ENCODE measurements at regions not wholly inside any gene's neighbourhood (a gene's known extent, or its start where the extent isn't known, plus 50 kb on each side); places are given as distances from the start of the nearest gene placed in this dataset.

- no peak overlapping the region for H3K4me3 ChIP-seq (ENCODE audit: low read length)
- Mint-ChIP-seq H3K9me3 (peaks cover 0 to 1% (median 0%) of the 10 kb centered on the region in 11 donors), H3K27ac (no peak overlapping the region), H3K27me3 (peaks cover 0 to 77% (median 36%) of the 10 kb centered on the region in 5 donors), H3K4me1 (no peaks in the 10 kb centered on the region), H3K4me3 (no peak overlapping the region), H3K36me3 (no peaks in the 10 kb centered on the region)
- ATAC-seq (no peak), DNase-seq (no peak)
- H3K36me3 ChIP-seq (ENCODE audit: control insufficient read depth in 2 of 3, insufficient read depth in 3 of 3, low read length in 3 of 3), result no peaks in the 10 kb centered on the region
- H3K27ac ChIP-seq (ENCODE audit: low read depth, low read length), result no peak overlapping the region
- H3K9me3 ChIP-seq (ENCODE audit: control insufficient read depth in 2 of 3, low read length in 3 of 3), result no peaks in the 10 kb centered on the region
- H3K4me1 ChIP-seq (ENCODE audit: control insufficient read depth in 2 of 2, insufficient read depth in 2 of 2, low read length in 2 of 2), result no peaks in the 10 kb centered on the region
- ChIA-PET CTCF (no interaction called here), POLR2A (no interaction called here)
- intact Hi-C loops (cut with micrococcal nuclease), result no loop called here
- H3K27me3 ChIP-seq (ENCODE audit: control insufficient read depth in 2 of 2, insufficient read depth in 2 of 2, low read length in 2 of 2), result no peaks in the 10 kb centered on the region
These were observed 325.7 kb downstream of the ARRDC4 start for GRCh38 chr15:98286200-98286599.

GRCh38 chr15:98286831-98287230, 326.3 kb downstream of the ARRDC4 start:
- no peaks in the 10 kb centered on the region for H3K36me3 Mint-ChIP-seq
- Histone ChIP-seq H3K36me3 (ENCODE audit: control insufficient read depth in 2 of 3, insufficient read depth in 3 of 3, low read length in 3 of 3) (no peaks in the 10 kb centered on the region), H3K27ac (ENCODE audit: low read depth, low read length) (no peak overlapping the region), H3K4me3 (ENCODE audit: low read length) (no peak overlapping the region), H3K27me3 (ENCODE audit: control insufficient read depth in 2 of 2, insufficient read depth in 2 of 2, low read length in 2 of 2) (no peaks in the 10 kb centered on the region), H3K9me3 (ENCODE audit: control insufficient read depth in 2 of 3, low read length in 3 of 3) (no peaks in the 10 kb centered on the region), H3K4me1 (ENCODE audit: control insufficient read depth in 2 of 2, insufficient read depth in 2 of 2, low read length in 2 of 2) (no peaks in the 10 kb centered on the region)
- H3K4me1 Mint-ChIP-seq, result no peaks in the 10 kb centered on the region
- intact Hi-C loops (cut with micrococcal nuclease), result no loop called here
- DNase-seq (no peak), ATAC-seq (no peak)
- H3K27me3 Mint-ChIP-seq, result peaks cover 0 to 81% (median 42%) of the 10 kb centered on the region in 5 donors
- no peak overlapping the region for H3K27ac Mint-ChIP-seq
- H3K9me3 Mint-ChIP-seq, result peaks cover 0 to 1% (median 0%) of the 10 kb centered on the region in 11 donors
- ChIA-PET POLR2A (no interaction called here), CTCF (no interaction called here)
- no peak overlapping the region for H3K4me3 Mint-ChIP-seq

- no peak overlapping the region for H3K27ac Mint-ChIP-seq
- Histone ChIP-seq H3K4me3 (ENCODE audit: low read length) (no peak overlapping the region), H3K27me3 (ENCODE audit: control insufficient read depth in 2 of 2, insufficient read depth in 2 of 2, low read length in 2 of 2) (no peaks in the 10 kb centered on the region), H3K9me3 (ENCODE audit: control insufficient read depth in 2 of 3, low read length in 3 of 3) (no peaks in the 10 kb centered on the region), H3K4me1 (ENCODE audit: control insufficient read depth in 2 of 2, insufficient read depth in 2 of 2, low read length in 2 of 2) (no peaks in the 10 kb centered on the region), H3K27ac (ENCODE audit: low read depth, low read length) (no peak overlapping the region), H3K36me3 (ENCODE audit: control insufficient read depth in 2 of 3, insufficient read depth in 3 of 3, low read length in 3 of 3) (no peaks in the 10 kb centered on the region)
- DNase-seq (no peak), ATAC-seq (no peak)
- H3K9me3 Mint-ChIP-seq, result no peaks in the 10 kb centered on the region
- H3K4me3 Mint-ChIP-seq, result no peak overlapping the region
- ChIA-PET CTCF (no interaction called here), POLR2A (no interaction called here)
- H3K4me1 Mint-ChIP-seq, result peaks cover 0 to 4% (median 3%) of the 10 kb centered on the region in 7 donors
- peaks cover 7 to 75% (median 36%) of the 10 kb centered on the region in 5 donors for H3K27me3 Mint-ChIP-seq
- no peaks in the 10 kb centered on the region for H3K36me3 Mint-ChIP-seq
- intact Hi-C loops (cut with micrococcal nuclease), result no loop called here
These were observed 327.6 kb downstream of the ARRDC4 start for GRCh38 chr15:98288091-98288590.

GRCh38 chr15:98289747-98290146, 329.2 kb downstream of the ARRDC4 start:
- ATAC-seq (no peak), DNase-seq (no peak)
- no peak overlapping the region for H3K27ac Mint-ChIP-seq
- H3K27ac ChIP-seq (ENCODE audit: low read depth, low read length), result no peak overlapping the region
- ChIA-PET POLR2A (no interaction called here), CTCF (no interaction called here)
- peaks cover 0 to 5% (median 3%) of the 10 kb centered on the region in 7 donors for H3K4me1 Mint-ChIP-seq
- intact Hi-C loops (cut with micrococcal nuclease), result no loop called here
- no peaks in the 10 kb centered on the region for H3K9me3 Mint-ChIP-seq
- no peaks in the 10 kb centered on the region for H3K27me3 ChIP-seq (ENCODE audit: control insufficient read depth in 2 of 2, insufficient read depth in 2 of 2, low read length in 2 of 2)
- no peaks in the 10 kb centered on the region for H3K9me3 ChIP-seq (ENCODE audit: control insufficient read depth in 2 of 3, low read length in 3 of 3)
- H3K4me3 Mint-ChIP-seq, result no peak overlapping the region
- no peak overlapping the region for H3K4me3 ChIP-seq (ENCODE audit: low read length)
- H3K4me1 ChIP-seq (ENCODE audit: control insufficient read depth in 2 of 2, insufficient read depth in 2 of 2, low read length in 2 of 2), result no peaks in the 10 kb centered on the region
- no peaks in the 10 kb centered on the region for H3K36me3 Mint-ChIP-seq
- no peaks in the 10 kb centered on the region for H3K36me3 ChIP-seq (ENCODE audit: control insufficient read depth in 2 of 3, insufficient read depth in 3 of 3, low read length in 3 of 3)
- peaks cover 23 to 73% (median 47%) of the 10 kb centered on the region in 5 donors for H3K27me3 Mint-ChIP-seq

- peak in 1 of 9 donors; percentile 48 for DNase-seq
- H3K4me1 ChIP-seq (ENCODE audit: control insufficient read depth in 2 of 2, insufficient read depth in 2 of 2, low read length in 2 of 2), result no peaks in the 10 kb centered on the region
- H3K36me3 Mint-ChIP-seq, result no peaks in the 10 kb centered on the region
These were observed 332.1 kb downstream of the ARRDC4 start for GRCh38 chr15:98292442-98293240.

GRCh38 chr15:98294126-98294525, 333.6 kb downstream of the ARRDC4 start:
- H3K36me3 ChIP-seq (ENCODE audit: control insufficient read depth in 2 of 3, insufficient read depth in 3 of 3, low read length in 3 of 3), result no peaks in the 10 kb centered on the region
- H3K27me3 ChIP-seq (ENCODE audit: control insufficient read depth in 2 of 2, insufficient read depth in 2 of 2, low read length in 2 of 2), result no peaks in the 10 kb centered on the region
- H3K36me3 Mint-ChIP-seq, result no peaks in the 10 kb centered on the region
- H3K9me3 ChIP-seq (ENCODE audit: control insufficient read depth in 2 of 3, low read length in 3 of 3), result no peaks in the 10 kb centered on the region
- H3K9me3 Mint-ChIP-seq, result no peaks in the 10 kb centered on the region
- ChIA-PET CTCF (interaction anchor here (0.6 kb wide), 1 partner anchor 696 kb away, joined by 3 read pairs; no protein-coding TSS in a partner anchor), POLR2A (no interaction called here)
- intact Hi-C loops (cut with micrococcal nuclease), result no loop called here
- ATAC-seq (no peak), DNase-seq (no peak)
- peaks cover 0 to 5% (median 3%) of the 10 kb centered on the region in 7 donors for H3K4me1 Mint-ChIP-seq
- H3K27ac Mint-ChIP-seq, result no peak overlapping the region
- H3K4me3 Mint-ChIP-seq, result no peak overlapping the region
- H3K27me3 Mint-ChIP-seq, result peaks cover 27 to 58% (median 40%) of the 10 kb centered on the region in 5 donors
- H3K4me3 ChIP-seq (ENCODE audit: low read length), result no peak overlapping the region
- H3K4me1 ChIP-seq (ENCODE audit: control insufficient read depth in 2 of 2, insufficient read depth in 2 of 2, low read length in 2 of 2), result no peaks in the 10 kb centered on the region
- H3K27ac ChIP-seq (ENCODE audit: low read depth, low read length), result no peak overlapping the region

More at GRCh38 chr15:98292442-98293240, 332.1 kb downstream of the ARRDC4 start:
- Mint-ChIP-seq H3K27me3 (peaks cover 27 to 62% (median 40%) of the 10 kb centered on the region in 5 donors), H3K9me3 (no peaks in the 10 kb centered on the region), H3K4me1 (peaks cover 0 to 5% (median 3%) of the 10 kb centered on the region in 7 donors), H3K27ac (no peak overlapping the region), H3K4me3 (peak overlapping the region in 1 of 10 donors; percentile 12)
- Histone ChIP-seq H3K27me3 (ENCODE audit: control insufficient read depth in 2 of 2, insufficient read depth in 2 of 2, low read length in 2 of 2) (no peaks in the 10 kb centered on the region), H3K36me3 (ENCODE audit: control insufficient read depth in 2 of 3, insufficient read depth in 3 of 3, low read length in 3 of 3) (no peaks in the 10 kb centered on the region), H3K27ac (ENCODE audit: low read depth, low read length) (no peak overlapping the region), H3K9me3 (ENCODE audit: control insufficient read depth in 2 of 3, low read length in 3 of 3) (no peaks in the 10 kb centered on the region), H3K4me3 (ENCODE audit: low read length) (no peak overlapping the region)
- intact Hi-C loops (cut with micrococcal nuclease), result no loop called here
- CTCF ChIA-PET, result no interaction called here
- no peak for ATAC-seq
- POLR2A ChIA-PET, result no interaction called here
